ENCODE measurements at regions not wholly inside any gene's neighbourhood (a gene's known extent, or its start where the extent isn't known, plus 50 kb on each side); places are given as distances from the start of the nearest gene placed in this dataset.

GRCh38 chr4:19095491-19096046, 1074.0 kb upstream of the LCORL start:
- Histone ChIP-seq H3K4me1 (no peaks in the 10 kb centered on the region), H3K27ac (no peak overlapping the region), H3K27me3 (no peaks in the 10 kb centered on the region), H3K36me3 (no peaks in the 10 kb centered on the region), H3K4me3 (no peak overlapping the region), H3K9me3 (no peaks in the 10 kb centered on the region)
- intact Hi-C loops (cut with DNase I): no loop called here
- 49 to 60% methylated on average over 5 of the region's 5 CpGs for WGBS, 2 donors
- ATAC-seq (no peak), DNase-seq (no peak), FAIRE-seq (no peak)
- no peak for TF ChIP-seq CTCF (IDR thresholded peaks at IDR 0.05)

GRCh38 chr4:19093951-19094350, 1072.4 kb upstream of the LCORL start:
- TF ChIP-seq CTCF (IDR thresholded peaks at IDR 0.05): no peak
- FAIRE-seq (no peak), DNase-seq (no peak), ATAC-seq (no peak)
- Histone ChIP-seq H3K36me3 (no peaks in the 10 kb centered on the region), H3K9me3 (no peaks in the 10 kb centered on the region), H3K4me3 (no peak overlapping the region), H3K4me1 (no peaks in the 10 kb centered on the region), H3K27ac (no peak overlapping the region), H3K27me3 (no peaks in the 10 kb centered on the region)
- intact Hi-C loops (cut with DNase I): no loop called here
- WGBS, 2 donors: 20 to 21% methylated on average over 2 of the region's 2 CpGs

- no peaks in the 10 kb centered on the region for H3K36me3 ChIP-seq
These were observed 1071.2 kb upstream of the LCORL start for GRCh38 chr4:19092797-19093196.

GRCh38 chr4:19074036-19074435, 1052.5 kb upstream of the LCORL start:
- Histone ChIP-seq H3K36me3 (no peaks in the 10 kb centered on the region), H3K27ac (no peak overlapping the region), H3K9me3 (no peaks in the 10 kb centered on the region), H3K4me3 (no peak overlapping the region), H3K27me3 (no peaks in the 10 kb centered on the region), H3K4me1 (no peaks in the 10 kb centered on the region)
- no peak for FAIRE-seq
- intact Hi-C loops (cut with DNase I): no loop called here
- 56 to 77% methylated on average over 2 of the region's 2 CpGs for WGBS, 2 donors
- no peak for TF ChIP-seq CTCF (IDR thresholded peaks at IDR 0.05)
- ATAC-seq: no peak
- no peak for DNase-seq

More at GRCh38 chr4:19092797-19093196, 1071.2 kb upstream of the LCORL start:
- no peak for TF ChIP-seq CTCF (IDR thresholded peaks at IDR 0.05)
- no peak overlapping the region for H3K4me3 ChIP-seq
- DNase-seq (no peak), FAIRE-seq (no peak), ATAC-seq (no peak)
- no peaks in the 10 kb centered on the region for H3K4me1 ChIP-seq
- no peaks in the 10 kb centered on the region for H3K9me3 ChIP-seq
- intact Hi-C loops (cut with DNase I): no loop called here
- no peak overlapping the region for H3K27ac ChIP-seq
- no peaks in the 10 kb centered on the region for H3K27me3 ChIP-seq

GRCh38 chr4:19063662-19064061, 1042.1 kb upstream of the LCORL start:
- H3K4me1 ChIP-seq: no peaks in the 10 kb centered on the region
- intact Hi-C loops (cut with DNase I): no loop called here
- no peaks in the 10 kb centered on the region for H3K36me3 ChIP-seq
- ATAC-seq: no peak
- TF ChIP-seq CTCF (IDR thresholded peaks at IDR 0.05): no peak
- no peak overlapping the region for H3K4me3 ChIP-seq
- H3K27ac ChIP-seq: no peak overlapping the region
- H3K27me3 ChIP-seq: no peaks in the 10 kb centered on the region
- FAIRE-seq: no peak
- no peaks in the 10 kb centered on the region for H3K9me3 ChIP-seq
- 47 to 61% methylated on average over 5 of the region's 5 CpGs for WGBS, 2 donors
- DNase-seq: no peak
